ENCODE measurements at regions not wholly inside any gene's neighbourhood (a gene's known extent, or its start where the extent isn't known, plus 50 kb on each side); places are given as distances from the start of the nearest gene placed in this dataset.

- TF ChIP-seq CTCF (IDR thresholded peaks at IDR 0.05; ENCODE audit: extremely low read depth, insufficient read depth, missing control alignments), result peak; percentile 64
- DNase-seq (ENCODE audit: low spot score), result peak; percentile 60
- in situ Hi-C loops (cut with MboI; ENCODE audit: low pct_unique_long_range_greater_than_20kb, low sequenced_read_pairs, unreplicated experiment), result no loop called here
These were observed 318.2 kb downstream of the SLCO4C1 start for GRCh38 chr5:101977729-101978345.

- DNase-seq (ENCODE audit: low spot score), result no peak
- in situ Hi-C loops (cut with MboI; ENCODE audit: low pct_unique_long_range_greater_than_20kb, low sequenced_read_pairs, unreplicated experiment), result no loop called here
- no peak for TF ChIP-seq CTCF (IDR thresholded peaks at IDR 0.05; ENCODE audit: extremely low read depth, insufficient read depth, missing control alignments)
These were observed 319.2 kb downstream of the SLCO4C1 start for GRCh38 chr5:101976933-101977332.

- no peak for DNase-seq (ENCODE audit: low spot score)
- TF ChIP-seq CTCF (IDR thresholded peaks at IDR 0.05; ENCODE audit: extremely low read depth, insufficient read depth, missing control alignments), result no peak
- in situ Hi-C loops (cut with MboI; ENCODE audit: low pct_unique_long_range_greater_than_20kb, low sequenced_read_pairs, unreplicated experiment), result no loop called here
These were observed 326.3 kb downstream of the SLCO4C1 start for GRCh38 chr5:101969742-101970141.

GRCh38 chr5:101966476-101966875 lies 329.6 kb downstream of the SLCO4C1 start:
- no peak for DNase-seq (ENCODE audit: low spot score)
- in situ Hi-C loops (cut with MboI; ENCODE audit: low pct_unique_long_range_greater_than_20kb, low sequenced_read_pairs, unreplicated experiment), result no loop called here
- no peak for TF ChIP-seq CTCF (IDR thresholded peaks at IDR 0.05; ENCODE audit: extremely low read depth, insufficient read depth, missing control alignments)

- no peak for DNase-seq (ENCODE audit: low spot score)
- in situ Hi-C loops (cut with MboI; ENCODE audit: low pct_unique_long_range_greater_than_20kb, low sequenced_read_pairs, unreplicated experiment), result no loop called here
- no peak for TF ChIP-seq CTCF (IDR thresholded peaks at IDR 0.05; ENCODE audit: extremely low read depth, insufficient read depth, missing control alignments)
These were observed 340.2 kb downstream of the SLCO4C1 start for GRCh38 chr5:101955891-101956290.

- TF ChIP-seq CTCF (IDR thresholded peaks at IDR 0.05; ENCODE audit: extremely low read depth, insufficient read depth, missing control alignments), result no peak
- DNase-seq (ENCODE audit: low spot score), result no peak
- in situ Hi-C loops (cut with MboI; ENCODE audit: low pct_unique_long_range_greater_than_20kb, low sequenced_read_pairs, unreplicated experiment), result no loop called here
These were observed 346.1 kb downstream of the SLCO4C1 start for GRCh38 chr5:101950019-101950418.
